PC-9 (cell line): ENCODE measurements at regions not wholly inside any gene's neighbourhood (a gene's known extent, or its start where the extent isn't known, plus 50 kb on each side); places are given as distances from the start of the nearest gene placed in this dataset.

Experiments used
- BruUV-seq: library from RNA; stranded (reverse); fragments of 400-500 nt; replicated peaks from 2 replicates; lab custom pipeline; 2021; lab: Mats Ljungman, UMichigan
- CTCF ChIA-PET: fragments of 300-600 bp; sonication (Branson Sonifier 250); formaldehyde crosslinking; loops from one replicate; lab custom pipeline; 2022; ENCODE audit warnings: antibody characterized with exemption; lab: Charles Lee
- POLR2A ChIA-PET: fragments of 300-600 bp; sonication (Branson Sonifier 250); formaldehyde crosslinking; loops from one replicate; lab custom pipeline; 2022; ENCODE audit warnings: antibody characterized with exemption; ENCODE audit not compliant: unreplicated experiment; lab: Charles Lee
- DNase-seq, 2 experiments: peaks; one replicate each; pipeline versions ENCODE4 v3.0.0 to v3.0.0-alpha.2; 2015 to 2022; ENCODE audit warnings: mixed read lengths in 1 of 2
- H2AFZ ChIP-seq: fragments of 200-600 bp; sonication (generic); 2 replicates; pipeline ENCODE4 v1.8.1; 2017; ENCODE audit warnings: antibody characterized with exemption
- H3F3A ChIP-seq: fragments of 200-600 bp; sonication (generic); 2 replicates; pipeline ENCODE4 v1.8.1; 2017; ENCODE audit warnings: antibody characterized with exemption, mild to moderate bottlenecking, low read depth; ENCODE audit not compliant: insufficient read depth
- H3K27ac ChIP-seq: fragments of 200-600 bp; sonication (generic); 2 replicates; pipeline ENCODE4 v1.6.1; 2016; ENCODE audit warnings: mixed run types
- H3K27me3 ChIP-seq: fragments of 200-600 bp; sonication (generic); 2 replicates; pipeline ENCODE4 v1.6.1; 2016; ENCODE audit warnings: low read depth, mixed run types; ENCODE audit not compliant: insufficient read depth
- H3K36me3 ChIP-seq: fragments of 200-600 bp; sonication (generic); 2 replicates; pipeline ENCODE4 v1.6.1; 2016; ENCODE audit warnings: low read depth, mixed run types
- H3K4me1 ChIP-seq: fragments of 200-600 bp; sonication (generic); replicated peaks from 2 replicates; pipeline ENCODE4 v1.6.1; 2016; ENCODE audit warnings: mixed run types; ENCODE audit not compliant: insufficient read depth
- H3K4me2 ChIP-seq: fragments of 200-600 bp; sonication (generic); 2 replicates; pipeline ENCODE4 v1.6.1; 2017; ENCODE audit warnings: mixed run types
- H3K4me3 ChIP-seq: fragments of 200-600 bp; sonication (generic); 2 replicates; pipeline ENCODE4 v1.6.1; 2016; ENCODE audit warnings: mixed run types
- H3K79me2 ChIP-seq: fragments of 200-600 bp; sonication (generic); 2 replicates; pipeline ENCODE4 v1.6.1; 2017; ENCODE audit warnings: low read depth, mixed run types
- H3K9me2 ChIP-seq: fragments of 200-600 bp; sonication (generic); 2 replicates; pipeline ENCODE4 v1.8.1; 2017; ENCODE audit warnings: mild to moderate bottlenecking; ENCODE audit not compliant: insufficient read depth
- H3K9me3 ChIP-seq: fragments of 200-600 bp; sonication (generic); 2 replicates; pipeline ENCODE4 v1.8.1; 2016; ENCODE audit warnings: low read depth; ENCODE audit not compliant: insufficient read depth
- H4K20me1 ChIP-seq: fragments of 200-600 bp; sonication (generic); 2 replicates; pipeline ENCODE4 v1.8.1; 2017; ENCODE audit not compliant: insufficient read depth
- EZH2 ChIP-seq: fragments of 200-600 bp; sonication (generic); IDR thresholded peaks from 2 replicates; pipeline ENCODE4 v1.8.0; 2017; ENCODE audit warnings: antibody characterized with exemption, low read depth
- intact Hi-C: fragments of 100-400 bp; cut with micrococcal nuclease; formaldehyde crosslinking; loops from one replicate; pipeline ENCODE4 v1.10.0; 2022; ENCODE audit not compliant: unreplicated experiment
- TF ChIP-seq, protein P1 (sequence below): fragments of 200-600 bp; sonication (generic); conservative IDR thresholded peaks from 2 replicates; pipeline ENCODE4 v1.6.1; 2017; ENCODE audit warnings: mixed run types, antibody characterized with exemption, mild to moderate bottlenecking, moderate library complexity

DNA sequence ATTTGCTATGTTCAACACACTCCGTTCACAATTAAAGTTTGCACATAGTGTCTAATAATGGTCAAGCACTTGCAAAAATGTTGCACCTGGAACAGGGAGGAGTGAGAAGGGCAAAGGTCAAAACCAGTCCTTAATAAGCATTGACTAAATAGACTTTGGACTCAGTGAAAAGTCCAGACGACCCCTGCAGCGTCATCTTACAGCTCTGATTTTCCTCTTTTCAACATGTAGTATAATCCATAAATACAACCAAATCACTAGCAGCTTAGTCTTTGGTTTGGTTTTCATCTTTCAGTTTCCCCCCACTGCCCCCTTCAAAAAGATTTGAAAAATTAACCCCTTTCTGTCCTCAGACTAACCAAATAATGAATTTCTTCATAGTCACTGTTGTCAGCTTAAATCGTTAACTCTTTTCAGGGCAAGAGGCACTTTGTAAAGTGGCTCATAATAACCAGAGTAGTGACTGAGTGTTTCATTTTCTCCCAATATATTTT lies 290.3 kb downstream of the PTPRC start:
- H3K4me1 ChIP-seq, result peaks cover 13% of the 10 kb centered on the region
- H3K79me2 ChIP-seq, result no peaks in the 10 kb centered on the region
- H3K9me3 ChIP-seq, result 0 out of 2 replicates have a peak, but pooled peaks cover 5% of the 10 kb centered on the region
- H3K27ac ChIP-seq, result no peak overlapping the region
- no peak for TF ChIP-seq EZH2
- TF ChIP-seq, protein P1, sequence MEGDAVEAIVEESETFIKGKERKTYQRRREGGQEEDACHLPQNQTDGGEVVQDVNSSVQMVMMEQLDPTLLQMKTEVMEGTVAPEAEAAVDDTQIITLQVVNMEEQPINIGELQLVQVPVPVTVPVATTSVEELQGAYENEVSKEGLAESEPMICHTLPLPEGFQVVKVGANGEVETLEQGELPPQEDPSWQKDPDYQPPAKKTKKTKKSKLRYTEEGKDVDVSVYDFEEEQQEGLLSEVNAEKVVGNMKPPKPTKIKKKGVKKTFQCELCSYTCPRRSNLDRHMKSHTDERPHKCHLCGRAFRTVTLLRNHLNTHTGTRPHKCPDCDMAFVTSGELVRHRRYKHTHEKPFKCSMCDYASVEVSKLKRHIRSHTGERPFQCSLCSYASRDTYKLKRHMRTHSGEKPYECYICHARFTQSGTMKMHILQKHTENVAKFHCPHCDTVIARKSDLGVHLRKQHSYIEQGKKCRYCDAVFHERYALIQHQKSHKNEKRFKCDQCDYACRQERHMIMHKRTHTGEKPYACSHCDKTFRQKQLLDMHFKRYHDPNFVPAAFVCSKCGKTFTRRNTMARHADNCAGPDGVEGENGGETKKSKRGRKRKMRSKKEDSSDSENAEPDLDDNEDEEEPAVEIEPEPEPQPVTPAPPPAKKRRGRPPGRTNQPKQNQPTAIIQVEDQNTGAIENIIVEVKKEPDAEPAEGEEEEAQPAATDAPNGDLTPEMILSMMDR, result no peak
- DNase-seq, result no peak
- no peak overlapping the region for H2AFZ ChIP-seq
- no peaks in the 10 kb centered on the region for H3K9me2 ChIP-seq
- intact Hi-C loops, result no loop called here
- no peaks in the 10 kb centered on the region for H4K20me1 ChIP-seq
- ChIA-PET POLR2A (no interaction called here), CTCF (no interaction called here)
- BruUV-seq, result no TSS peak
- no peak overlapping the region for H3K4me3 ChIP-seq
- H3K36me3 ChIP-seq, result no peaks in the 10 kb centered on the region
- H3K27me3 ChIP-seq, result no peaks in the 10 kb centered on the region
- no peak overlapping the region for H3K4me2 ChIP-seq
- H3F3A ChIP-seq, result no peaks in the 10 kb centered on the region

DNA sequence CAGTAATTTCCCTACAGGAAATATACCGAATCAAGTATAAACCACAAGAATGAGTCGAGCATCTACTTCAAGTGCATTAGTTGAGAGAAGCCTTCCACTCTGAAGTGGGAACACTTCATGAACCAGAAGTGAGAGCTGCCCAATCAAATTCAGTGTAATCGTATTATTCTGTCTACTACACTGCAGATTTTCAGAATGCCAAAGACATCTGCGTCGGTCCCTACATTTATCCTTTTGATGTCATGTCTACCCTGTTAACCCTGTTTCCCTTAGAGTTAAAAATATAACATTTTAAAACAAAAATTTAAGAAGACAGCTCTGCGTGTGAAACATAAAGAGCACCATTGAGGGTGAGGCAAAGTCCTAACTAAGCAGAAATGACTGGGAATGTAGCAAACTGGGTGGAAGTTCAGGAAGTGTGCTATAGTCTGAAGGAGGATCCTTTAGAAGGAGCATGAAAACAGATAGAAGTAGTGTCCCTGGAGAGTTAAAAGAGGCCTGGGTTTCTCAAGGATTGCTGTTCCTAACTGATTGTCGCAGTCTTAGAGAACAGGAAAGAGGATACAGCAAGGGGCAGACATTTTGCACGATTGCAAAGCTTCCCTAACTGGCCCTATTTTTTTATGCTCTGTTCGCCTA lies 291.2 kb downstream of the PTPRC start:
- intact Hi-C loops, result no loop called here
- DNase-seq, result peak in 1 of 2 experiments; percentile 1
- BruUV-seq, result no TSS peak
- POLR2A ChIA-PET, result no interaction called here
- Histone ChIP-seq H3K4me2 (no peak overlapping the region), H3K4me3 (no peak overlapping the region), H2AFZ (peak overlapping the region; percentile 66; the same call in 1 of the 2 replicates), H3K27me3 (no peaks in the 10 kb centered on the region), H3K36me3 (no peaks in the 10 kb centered on the region), H3K9me2 (no peaks in the 10 kb centered on the region), H3F3A (no peaks in the 10 kb centered on the region), H3K9me3 (0 out of 2 replicates have a peak, but pooled peaks cover 5% of the 10 kb centered on the region), H4K20me1 (no peaks in the 10 kb centered on the region), H3K79me2 (no peaks in the 10 kb centered on the region), H3K4me1 (peaks cover 19% of the 10 kb centered on the region), H3K27ac (no peak overlapping the region)
- CTCF ChIA-PET, result no interaction called here
- no peak for TF ChIP-seq EZH2
- TF ChIP-seq, protein P1, result no peak

DNA sequence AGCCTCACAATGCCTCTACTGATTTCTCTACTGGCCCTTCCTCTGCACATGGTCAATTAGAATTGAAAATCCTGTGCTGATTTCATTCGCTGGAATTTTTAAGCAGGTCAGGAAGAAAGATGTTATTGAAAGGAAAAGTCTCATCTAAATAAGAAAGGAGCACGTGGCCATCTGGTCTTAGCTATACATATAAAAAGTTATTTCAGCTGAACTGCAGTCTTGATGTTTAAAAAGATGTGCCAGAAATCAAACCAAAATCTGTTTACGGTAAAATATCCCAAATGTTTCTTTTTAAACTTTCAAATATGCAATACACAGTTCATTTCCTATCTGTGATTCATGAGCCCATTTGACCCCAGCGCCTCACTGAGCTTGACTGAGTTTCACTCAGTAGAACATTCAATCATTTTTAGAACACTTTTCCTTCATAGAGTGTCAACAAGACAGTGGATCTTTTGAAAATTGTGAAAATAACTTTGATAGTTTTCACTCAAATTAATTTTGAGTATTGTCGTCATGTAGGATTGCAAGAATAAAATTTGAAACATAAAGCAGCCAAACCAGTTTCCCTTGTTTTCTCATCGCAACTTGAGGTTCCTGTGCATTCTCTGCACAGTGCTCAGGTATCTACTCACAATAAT lies 293.6 kb downstream of the PTPRC start:
- DNase-seq, result peak; percentile 16 to 52
- no peak overlapping the region for H3K27ac ChIP-seq
- intact Hi-C loops, result no loop called here
- ChIA-PET CTCF (no interaction called here), POLR2A (interaction anchor here (0.5 kb wide), 1 partner anchor 168 kb away, joined by 10 read pairs; no protein-coding TSS in a partner anchor)
- H3K9me2 ChIP-seq, result no peaks in the 10 kb centered on the region
- H3F3A ChIP-seq, result no peaks in the 10 kb centered on the region
- H3K36me3 ChIP-seq, result no peaks in the 10 kb centered on the region
- H3K79me2 ChIP-seq, result no peaks in the 10 kb centered on the region
- peak overlapping the region; percentile 39 for H3K4me2 ChIP-seq
- no peaks in the 10 kb centered on the region for H3K9me3 ChIP-seq
- no TSS peak for BruUV-seq
- no peak overlapping the region; the same call in 1 of the 2 replicates for H3K4me3 ChIP-seq
- no peak overlapping the region for H2AFZ ChIP-seq
- TF ChIP-seq, protein P1, result no peak
- TF ChIP-seq EZH2, result no peak
- no peaks in the 10 kb centered on the region for H3K27me3 ChIP-seq
- no peaks in the 10 kb centered on the region for H4K20me1 ChIP-seq
- H3K4me1 ChIP-seq, result peaks cover 21% of the 10 kb centered on the region
